Stimulated activated CD4-positive, alpha-beta T cell treated with anti-CD3 and anti-CD28 coated beads, Interleukin-1b, Interleukin-23, amount 100 ng/mL, for 1 hour (primary cell): ENCODE measurements at regions not wholly inside any gene's neighbourhood (a gene's known extent, or its start where the extent isn't known, plus 50 kb on each side); places are given as distances from the start of the nearest gene placed in this dataset.

Source experiments
- DNase-seq, 2 donors: peaks; one replicate each; pipeline ENCODE4 v3.0.0-alpha.2; 2020; ENCODE audit warnings: low read depth in 2 of 2

DNA sequence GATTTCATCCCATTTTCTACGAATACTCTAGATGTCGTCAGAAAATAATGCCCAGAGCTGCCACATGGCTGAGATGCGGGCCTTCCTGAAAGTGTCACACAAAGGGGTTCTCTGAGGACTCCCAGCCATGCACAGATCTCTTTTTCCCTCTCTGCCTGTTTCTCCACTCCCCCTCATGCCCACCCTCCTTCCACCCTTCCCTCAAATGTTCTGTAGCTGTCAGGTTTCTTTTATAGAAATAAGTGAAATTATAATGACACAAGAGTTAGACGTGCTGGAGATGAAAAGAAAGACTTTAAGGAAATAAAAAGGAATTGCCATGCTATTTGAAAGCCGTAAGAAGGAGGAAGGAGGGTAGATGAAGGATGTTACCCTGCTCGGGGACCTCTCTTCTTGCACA is 819.3 kb upstream of the CELF2 start:
- DNase-seq = no peak

DNA sequence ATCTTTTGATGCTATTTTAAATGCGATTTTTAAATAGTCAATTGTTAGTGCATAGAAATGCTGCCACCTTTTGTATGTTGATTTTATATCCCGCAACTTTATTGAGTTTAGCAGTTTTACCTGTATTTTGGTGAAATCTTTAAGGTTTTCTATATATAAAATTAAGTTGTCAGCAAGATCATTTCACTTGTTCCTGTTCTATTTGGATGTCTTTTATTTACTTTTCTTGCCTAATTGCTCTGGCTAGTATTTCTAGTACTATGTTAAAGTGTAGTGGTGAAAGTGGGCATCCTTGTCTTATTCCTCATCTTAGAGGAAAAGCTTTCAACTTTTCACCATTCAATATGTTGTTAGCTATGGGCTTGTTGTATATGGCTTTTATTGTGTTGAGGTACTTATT is 813.3 kb upstream of the CELF2 start:
- no peak for DNase-seq

DNA sequence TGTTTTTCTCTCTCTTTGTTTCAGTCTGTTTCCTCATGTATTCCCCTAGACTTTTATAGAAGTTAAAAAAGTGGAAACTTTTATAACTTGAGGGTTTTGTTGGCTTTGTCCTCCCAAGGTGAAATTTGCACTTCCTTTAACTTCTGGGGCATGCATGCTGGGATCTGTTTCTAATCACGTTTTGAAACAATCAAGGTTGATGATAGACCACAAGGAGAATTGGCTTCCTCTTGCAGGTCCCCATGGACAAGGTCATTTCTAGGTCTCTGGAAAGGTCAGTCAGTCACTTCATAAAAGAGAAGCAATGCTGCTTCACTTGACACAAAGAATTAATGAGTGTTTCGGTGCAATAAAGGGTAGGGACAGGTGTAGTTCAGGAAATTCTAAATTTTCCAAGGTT is 811.8 kb upstream of the CELF2 start:
- no peak for DNase-seq

DNA sequence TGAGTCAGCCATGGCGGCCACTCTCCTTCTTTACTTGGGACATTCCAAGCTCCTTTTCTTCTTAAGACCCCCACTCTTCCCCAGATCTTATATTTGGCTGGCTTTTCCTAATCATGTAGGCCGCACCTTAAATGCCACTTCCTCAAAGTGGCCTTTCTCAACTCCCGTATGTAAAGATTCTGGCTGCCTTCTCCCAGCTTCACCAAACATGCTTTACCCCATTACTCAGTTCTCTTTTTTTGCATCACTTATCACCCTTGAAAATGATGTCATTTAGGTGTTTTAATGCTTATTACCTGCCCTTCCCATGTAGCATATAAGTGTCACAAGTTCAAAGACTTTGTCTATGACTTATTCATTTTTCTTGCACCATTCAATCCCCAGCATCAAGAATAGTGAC is 810.1 kb upstream of the CELF2 start:
- DNase-seq = no peak

DNA sequence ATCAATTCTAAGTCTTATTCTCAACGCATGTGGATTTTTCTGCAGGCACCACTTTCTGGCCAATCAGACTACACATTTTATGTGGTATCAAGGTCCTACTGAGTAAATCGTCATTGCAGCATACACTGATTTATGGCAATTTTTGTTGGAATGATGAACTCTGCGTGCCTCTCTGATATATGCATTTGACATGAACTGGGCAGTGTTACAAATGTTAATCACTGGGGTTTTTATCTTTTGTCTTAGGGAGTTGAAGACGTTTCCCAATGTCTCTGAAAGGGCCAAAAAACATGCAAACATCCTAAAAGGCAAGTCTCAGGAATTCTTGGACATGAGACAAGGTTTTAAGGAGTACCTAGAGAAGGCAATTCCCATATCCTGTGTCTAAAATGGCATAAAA is 809.5 kb upstream of the CELF2 start:
- DNase-seq = no peak

DNA sequence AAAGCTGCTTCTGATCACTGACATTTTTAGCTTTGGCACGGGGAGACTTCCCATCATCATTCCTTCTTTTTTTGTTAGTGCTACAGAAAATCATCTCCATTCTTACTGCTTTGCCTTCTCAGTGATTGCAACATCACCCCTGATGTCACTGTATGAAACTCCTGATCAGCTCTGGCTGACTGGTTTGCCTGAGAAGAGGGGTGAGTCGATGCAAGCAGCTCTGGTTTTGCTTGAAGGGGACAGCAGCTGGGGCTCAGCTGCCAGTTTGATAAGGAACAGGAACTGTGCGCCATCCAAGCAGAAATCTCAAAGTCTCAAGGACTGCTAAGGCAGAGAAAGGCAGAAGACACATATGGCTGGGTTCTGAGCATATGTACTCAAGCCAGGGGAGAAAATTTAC is 808.5 kb upstream of the CELF2 start:
- no peak for DNase-seq

DNA sequence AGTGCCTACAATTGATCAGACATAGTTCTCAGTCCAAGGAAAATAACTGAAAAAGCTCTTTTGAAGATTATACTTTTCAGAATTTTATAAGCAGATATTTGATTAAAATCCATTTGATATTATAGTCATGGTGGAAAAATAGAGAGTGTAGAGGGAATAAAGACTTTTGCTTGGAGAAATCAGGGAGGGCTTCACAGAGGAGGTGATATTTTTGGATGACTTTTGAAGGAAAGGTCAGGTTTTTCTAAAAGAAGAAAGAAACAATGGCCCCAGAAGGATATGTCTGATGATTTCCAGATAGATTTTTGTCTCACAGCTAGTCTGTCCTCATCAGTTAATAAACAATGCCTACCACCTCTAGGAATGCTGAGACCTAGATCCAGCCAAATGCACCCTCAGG is 806.3 kb upstream of the CELF2 start:
- no peak for DNase-seq

DNA sequence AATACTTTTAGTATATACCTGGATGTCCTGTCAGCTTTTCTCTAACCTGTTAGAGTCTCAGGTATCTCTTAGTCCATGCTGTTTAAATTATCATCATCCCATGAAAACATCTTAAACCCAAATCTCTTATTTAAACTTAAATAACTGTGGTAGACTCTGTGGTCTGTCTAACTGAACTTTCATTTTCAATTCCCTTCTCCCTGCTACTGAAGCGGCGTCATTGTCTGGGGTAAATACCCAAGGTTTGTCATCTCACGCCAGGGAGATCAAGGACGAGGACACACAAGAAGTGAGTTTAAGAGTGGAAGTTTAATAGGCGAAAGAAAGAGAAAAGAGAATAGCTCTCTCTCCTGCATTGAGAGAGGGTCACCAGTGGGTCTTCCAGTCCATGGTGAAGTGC is 804.4 kb upstream of the CELF2 start:
- no peak for DNase-seq

DNA sequence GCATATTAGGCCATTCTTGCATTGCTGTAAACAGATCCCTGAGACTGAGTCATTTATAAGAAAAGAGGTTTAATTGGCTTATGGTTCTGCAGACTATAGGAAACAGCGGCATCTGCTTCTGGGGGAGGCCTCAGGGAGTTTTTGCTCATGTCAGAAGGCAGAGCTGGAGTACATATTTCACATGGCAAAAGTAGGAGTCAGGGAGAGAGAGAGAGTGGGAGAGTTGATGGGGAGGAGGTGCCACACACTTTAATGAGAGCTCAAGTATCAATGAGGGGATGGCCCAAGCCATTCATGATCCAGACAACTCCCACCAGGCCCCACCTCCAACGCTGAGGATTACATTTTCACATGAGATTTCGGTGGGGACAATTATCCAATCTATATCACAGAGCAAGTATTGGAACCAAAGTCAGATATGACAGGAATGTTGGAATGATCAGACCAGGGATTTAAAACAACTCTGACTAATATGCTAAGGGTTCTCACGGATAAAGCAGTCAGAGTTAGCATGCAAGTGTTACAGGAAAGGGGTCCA is 795.3 kb upstream of the CELF2 start:
- no peak for DNase-seq

DNA sequence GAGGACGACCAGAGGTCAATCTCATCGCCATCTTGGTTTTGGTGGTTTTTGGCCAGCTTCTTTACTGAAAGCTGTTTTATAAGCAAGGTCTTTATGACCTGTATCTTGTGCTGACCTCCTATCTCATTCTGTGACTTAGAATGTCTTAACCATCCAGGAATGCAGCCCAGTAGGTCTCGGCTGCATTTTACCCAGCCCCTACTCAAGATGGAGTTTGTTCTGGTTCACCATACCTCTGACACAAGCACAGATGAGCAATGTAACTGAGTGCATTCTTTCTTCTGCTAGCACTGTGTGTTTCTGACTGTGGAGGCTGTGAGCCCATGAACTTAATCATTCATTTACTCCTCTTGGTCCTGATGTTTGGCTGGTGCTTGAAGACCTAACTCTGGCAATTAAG is 794.5 kb upstream of the CELF2 start:
- DNase-seq = no peak

DNA sequence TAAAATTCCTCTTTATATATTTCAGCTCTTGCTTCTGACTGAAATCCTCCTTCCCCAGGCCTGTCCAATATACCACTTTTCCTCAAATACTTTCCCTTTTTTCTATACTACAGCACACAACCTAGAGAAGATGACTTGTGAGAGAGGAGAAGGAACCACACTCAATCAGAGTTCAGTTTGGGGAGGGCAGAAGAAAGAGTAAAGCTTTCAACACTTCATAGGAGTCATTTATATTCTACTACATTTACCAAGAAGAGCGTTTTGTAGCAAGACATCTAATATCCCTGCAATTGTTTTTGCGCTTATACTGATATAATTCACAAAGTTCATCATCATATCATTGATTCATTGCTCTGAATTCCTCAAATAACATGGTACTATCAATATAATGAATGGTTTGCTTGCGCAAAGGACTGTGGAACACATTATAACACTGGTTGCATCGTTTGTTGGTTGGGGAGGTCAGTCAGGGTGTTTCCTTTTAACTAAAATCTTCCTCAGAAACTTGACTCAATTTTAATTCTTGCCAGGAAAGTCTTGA is 792.5 kb upstream of the CELF2 start:
- no peak for DNase-seq

DNA sequence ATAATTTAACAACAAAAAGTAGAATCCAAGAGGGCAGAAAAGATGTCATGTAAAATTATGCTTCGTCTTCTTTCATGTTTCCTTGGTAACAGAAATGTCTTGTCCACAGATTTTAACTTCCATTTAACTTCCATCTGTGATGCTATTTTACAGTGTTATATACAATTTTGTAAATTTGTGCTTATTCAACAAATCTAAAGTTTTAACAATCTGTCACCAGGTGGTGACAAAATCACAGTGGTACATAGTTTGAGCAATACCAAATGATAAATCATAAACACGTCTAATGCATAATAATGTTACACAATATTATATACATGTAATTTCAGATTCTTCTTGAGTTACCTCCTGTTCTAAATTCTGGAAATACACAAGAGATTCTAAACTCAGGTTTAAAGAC is 784.4 kb upstream of the CELF2 start:
- DNase-seq = no peak

DNA sequence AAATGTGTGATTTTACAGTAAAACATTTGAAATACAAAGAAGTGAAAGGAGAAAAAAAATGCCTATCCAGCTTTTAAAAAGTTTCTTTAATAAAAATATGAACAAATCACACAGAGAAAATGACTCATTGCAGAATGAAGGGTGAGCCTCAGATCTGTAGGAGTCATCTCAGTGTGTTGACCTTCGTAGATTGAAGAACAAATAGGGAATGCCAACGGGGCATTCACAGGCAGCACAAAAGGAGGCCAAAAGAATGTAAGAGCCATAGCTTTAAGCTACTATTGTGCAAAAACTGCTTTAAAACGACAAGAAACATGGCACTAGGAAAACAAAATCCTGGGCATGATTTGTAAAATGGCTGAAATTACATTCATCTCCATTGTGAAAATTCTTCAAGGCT is 782.7 kb upstream of the CELF2 start:
- DNase-seq = no peak

DNA sequence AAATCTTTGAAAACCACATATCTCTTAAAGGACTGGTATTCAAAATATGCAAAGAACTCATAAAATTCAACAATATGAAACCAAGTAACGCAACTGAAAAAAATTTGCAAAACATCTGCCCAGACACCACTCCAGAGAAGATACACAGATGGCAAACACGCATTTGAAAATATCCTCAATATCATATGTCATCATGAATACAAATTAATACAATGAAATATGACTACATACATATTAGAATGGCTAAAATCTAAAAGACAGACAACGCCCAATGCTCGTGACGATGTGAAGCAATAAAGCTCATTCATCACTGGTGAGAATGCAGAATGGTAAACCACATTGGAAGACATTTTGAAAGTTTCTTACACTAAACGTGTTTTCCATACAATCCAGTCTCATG is 770.1 kb upstream of the CELF2 start:
- DNase-seq = no peak

DNA sequence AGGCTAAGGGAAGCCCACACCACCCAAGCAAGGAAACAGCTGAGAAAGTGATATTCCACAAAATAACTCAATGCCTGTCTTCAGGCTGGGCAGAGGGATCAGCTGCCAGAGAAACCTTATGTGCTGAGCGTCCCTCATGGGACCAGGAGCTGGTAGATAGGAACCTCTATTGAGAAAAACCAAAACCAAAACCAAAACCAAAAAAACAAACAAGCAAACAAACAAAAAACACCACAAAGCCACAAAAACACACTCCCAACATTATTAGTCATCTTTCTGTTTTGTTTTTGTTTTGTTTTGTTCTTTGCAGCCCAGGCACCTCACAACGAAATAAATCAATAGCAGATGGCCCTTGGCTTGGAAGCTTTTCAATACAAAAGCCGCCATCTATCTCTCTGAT is 760.8 kb upstream of the CELF2 start:
- no peak for DNase-seq

DNA sequence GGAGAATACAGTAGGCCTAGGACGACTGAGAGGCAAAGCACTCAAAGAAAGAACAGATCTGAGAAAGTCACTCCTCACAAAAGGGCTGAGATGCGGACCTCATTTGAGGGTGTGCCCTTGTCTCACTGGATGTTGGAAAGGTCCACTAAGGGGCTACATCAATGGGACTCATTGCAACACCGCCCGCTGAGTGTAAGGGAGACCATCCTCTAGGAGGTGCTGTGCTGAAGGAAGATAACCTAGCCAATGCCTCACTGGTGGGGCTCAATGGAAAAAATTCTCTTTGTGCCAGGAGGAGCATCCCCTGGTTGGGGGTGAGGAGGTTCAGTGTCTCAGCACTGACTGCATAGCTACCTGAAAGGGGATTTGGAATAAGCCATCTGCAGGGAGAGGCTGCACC is 758.7 kb upstream of the CELF2 start:
- no peak for DNase-seq

DNA sequence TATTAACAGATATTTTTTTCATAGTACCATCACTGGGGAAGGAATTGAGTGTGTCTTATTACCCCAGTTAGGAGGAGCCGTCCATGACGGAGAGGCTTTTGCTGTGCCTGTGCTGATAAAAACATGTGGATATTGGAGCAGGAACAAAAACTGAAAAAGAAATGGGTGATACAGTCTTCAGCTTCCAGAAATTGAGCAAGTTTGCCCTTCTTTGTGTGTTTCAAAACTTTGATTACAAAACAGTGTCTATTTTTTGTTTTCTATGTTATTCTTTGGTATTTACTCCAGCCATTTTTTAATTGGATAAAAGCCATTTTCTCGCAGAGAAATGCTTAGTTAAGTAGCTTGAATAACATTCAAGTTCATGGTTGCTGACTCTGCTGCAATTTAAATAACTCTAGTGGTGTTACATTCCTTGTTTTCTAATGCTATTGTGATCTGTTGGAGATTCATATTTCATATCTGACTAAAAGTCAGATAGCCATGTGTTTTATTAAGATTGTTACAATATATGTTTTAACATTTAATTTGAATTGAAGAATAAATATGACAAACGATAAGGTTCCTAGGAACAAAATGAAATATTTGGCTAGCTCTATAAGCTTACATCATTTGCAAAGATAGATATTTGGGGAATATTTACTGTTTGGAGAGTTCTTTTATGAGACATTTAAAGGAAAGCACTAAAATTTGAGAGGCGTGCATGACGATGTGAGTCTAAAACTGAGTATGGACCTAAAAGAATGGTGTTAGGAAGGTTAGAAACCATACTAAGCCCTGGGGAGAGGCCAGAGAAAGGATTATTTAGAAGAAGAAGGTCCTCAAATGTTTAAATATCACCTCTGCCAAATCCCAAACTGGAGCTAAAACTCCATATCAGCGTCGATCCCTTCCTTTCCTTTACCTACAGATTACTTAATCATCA is 747.3 kb upstream of the CELF2 start:
- DNase-seq = no peak

DNA sequence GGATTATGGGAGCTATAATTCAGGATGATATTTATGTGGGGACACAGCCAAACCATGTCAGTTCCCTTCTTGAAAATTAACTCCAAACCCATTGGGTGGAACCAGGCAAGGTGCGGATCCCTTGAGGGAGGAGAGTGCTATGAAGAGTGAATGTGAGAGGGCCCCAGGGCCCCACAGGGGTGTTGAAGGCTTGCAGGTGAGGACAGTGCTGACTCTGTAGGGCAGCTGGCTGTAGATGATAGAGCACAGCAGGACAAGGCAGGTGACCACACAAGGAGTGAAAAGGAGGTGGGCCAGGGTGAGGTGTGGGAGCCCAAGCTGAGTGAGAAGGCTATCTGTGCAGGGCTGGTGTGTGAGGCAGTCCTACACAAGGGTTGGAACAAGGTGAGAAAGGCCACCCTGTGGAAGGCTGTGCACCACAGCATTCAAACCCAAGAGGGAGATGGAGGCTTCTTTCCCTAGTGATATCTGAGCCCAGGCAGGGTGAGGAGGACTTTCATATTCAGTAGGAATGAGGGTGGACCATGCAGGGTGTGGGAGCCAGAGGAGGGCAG is 746.0 kb upstream of the CELF2 start:
- no peak for DNase-seq

DNA sequence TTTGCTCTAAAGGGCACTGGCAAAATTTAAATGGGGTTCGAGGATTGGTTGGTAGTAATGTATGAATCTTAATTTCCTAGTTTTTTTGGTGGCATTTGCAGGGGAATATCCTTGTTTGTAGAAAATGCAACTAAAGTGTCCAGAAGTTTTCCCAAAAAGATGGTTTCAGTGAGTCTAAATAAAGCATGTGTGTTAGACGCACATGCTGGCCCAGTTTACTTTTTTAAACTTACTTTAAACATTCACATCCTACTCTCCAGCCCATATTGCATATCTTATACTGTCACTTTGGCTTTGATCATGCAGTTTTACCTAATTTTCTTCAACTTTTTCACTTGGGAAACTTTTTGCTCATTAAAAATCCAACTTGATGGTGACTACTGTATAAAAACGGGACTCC is 744.0 kb upstream of the CELF2 start:
- DNase-seq = no peak

DNA sequence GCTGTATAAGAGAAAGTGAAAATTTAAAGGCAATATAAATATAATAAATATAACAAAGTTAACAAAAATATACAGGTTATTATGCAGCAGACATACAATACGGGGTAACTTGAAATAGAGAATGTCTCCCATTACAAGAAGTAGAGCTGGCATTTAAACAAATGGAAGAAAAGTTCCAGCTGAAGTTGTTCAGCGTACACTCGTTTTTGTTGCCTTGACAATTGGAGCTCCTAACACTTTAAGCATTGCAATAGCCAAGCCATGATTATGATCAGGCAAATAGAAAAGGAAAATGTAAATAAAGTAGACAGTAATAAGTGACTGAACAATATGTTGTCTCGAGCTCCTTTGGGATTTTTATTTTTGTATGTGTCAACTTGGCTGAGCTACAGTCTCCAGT is 737.8 kb upstream of the CELF2 start:
- no peak for DNase-seq

DNA sequence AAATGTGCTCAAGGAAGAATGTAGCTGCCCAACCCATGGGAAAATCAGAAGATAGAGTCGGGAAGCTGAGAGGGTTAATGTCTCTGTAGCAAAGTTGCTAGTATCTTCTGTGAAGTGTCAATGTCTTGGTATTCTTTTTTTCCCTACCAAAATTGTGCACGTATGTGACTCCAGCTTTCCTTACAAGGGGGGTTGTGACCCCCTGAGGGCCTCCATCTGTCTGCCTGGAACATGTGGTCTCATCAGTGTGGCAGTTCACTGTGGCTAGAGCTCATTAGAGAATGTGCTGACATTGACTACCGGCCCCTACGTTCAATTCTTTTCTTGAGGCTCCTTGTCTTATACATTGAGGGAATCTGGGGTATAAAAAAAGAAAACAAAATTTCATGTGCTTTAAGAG is 725.2 kb upstream of the CELF2 start:
- DNase-seq = no peak

DNA sequence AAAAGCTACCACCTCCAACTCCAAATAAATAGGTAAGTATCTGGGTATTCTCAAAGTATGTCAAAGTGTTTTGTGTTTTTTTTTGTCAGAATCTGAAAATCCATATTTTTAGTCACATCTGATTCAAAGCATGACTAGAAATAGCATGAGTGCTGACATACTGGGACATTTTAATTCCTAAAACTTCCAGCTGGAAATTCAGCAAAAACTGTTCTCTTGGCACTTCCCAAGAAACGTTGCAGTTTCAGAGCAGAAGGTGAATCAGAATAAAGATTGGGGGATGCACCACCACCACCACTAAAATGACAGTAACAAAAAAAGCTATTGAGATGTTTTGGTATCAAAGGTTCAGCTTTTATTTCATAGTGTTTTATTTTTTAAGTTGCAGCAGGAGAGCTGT is 724.6 kb upstream of the CELF2 start:
- no peak for DNase-seq

DNA sequence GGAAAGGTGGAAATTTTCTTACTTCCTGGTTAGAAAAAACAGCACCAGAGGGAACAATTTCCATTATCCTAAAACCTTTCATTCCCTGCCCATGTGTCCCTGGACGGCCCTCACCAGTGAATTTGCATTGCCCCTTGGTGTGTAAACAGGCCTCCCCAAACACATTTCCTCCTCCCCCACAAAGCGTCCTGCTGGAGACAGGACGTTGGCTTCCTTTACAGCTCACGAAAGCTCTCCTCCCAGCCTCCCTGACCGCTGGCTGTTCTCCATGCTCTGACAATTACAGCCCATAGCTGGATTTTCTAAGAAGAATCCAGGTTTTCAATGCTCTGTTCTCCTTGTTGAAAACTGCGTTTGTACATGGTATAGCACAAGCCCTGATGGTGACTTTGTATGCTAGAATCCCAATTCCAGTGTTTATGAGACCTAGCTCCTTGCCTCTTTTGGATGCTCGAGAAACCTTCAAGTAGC is 724.2 kb upstream of the CELF2 start:
- DNase-seq = no peak
